AG20443 (cell line): ENCODE measurements at regions not wholly inside any gene's neighbourhood (a gene's known extent, or its start where the extent isn't known, plus 50 kb on each side); places are given as distances from the start of the nearest gene placed in this dataset.

ENCODE experiments used
- DNase-seq: peaks from one replicate; pipeline ENCODE4 v3.0.0; 2012; ENCODE audit warnings: low spot score, mixed read lengths

- DNase-seq: no peak
Observed at GRCh38 chr18:43882358-43883055, 605.2 kb upstream of the SYT4 start.

GRCh38 chr18:43883886-43884285, 606.6 kb upstream of the SYT4 start:
- no peak for DNase-seq

- no peak for DNase-seq
Observed at GRCh38 chr18:43886341-43886740, 609.1 kb upstream of the SYT4 start.

- no peak for DNase-seq
Observed at GRCh38 chr18:43887491-43887890, 610.2 kb upstream of the SYT4 start.

GRCh38 chr18:43888598-43888997, 611.3 kb upstream of the SYT4 start:
- DNase-seq: no peak

- DNase-seq: peak; percentile 69
Observed at GRCh38 chr18:43893001-43893637, 615.8 kb upstream of the SYT4 start.

- no peak for DNase-seq
Observed at GRCh38 chr18:43904209-43904837, 627.0 kb upstream of the SYT4 start.

GRCh38 chr18:43914018-43914417, 636.7 kb upstream of the SYT4 start:
- no peak for DNase-seq

- no peak for DNase-seq
Observed at GRCh38 chr18:43916984-43917383, 639.7 kb upstream of the SYT4 start.

- DNase-seq: no peak
Observed at GRCh38 chr18:43917520-43917919, 640.2 kb upstream of the SYT4 start.

- no peak for DNase-seq
Observed at GRCh38 chr18:43919551-43919950, 642.3 kb upstream of the SYT4 start.

GRCh38 chr18:43931439-43931838, 654.1 kb upstream of the SYT4 start:
- DNase-seq: no peak

GRCh38 chr18:43932140-43932539, 654.9 kb upstream of the SYT4 start:
- no peak for DNase-seq

- DNase-seq: no peak
Observed at GRCh38 chr18:43933177-43933576, 655.9 kb upstream of the SYT4 start.

GRCh38 chr18:43934322-43934721, 657.0 kb upstream of the SYT4 start:
- DNase-seq: no peak

GRCh38 chr18:43934781-43935471, 657.6 kb upstream of the SYT4 start:
- no peak for DNase-seq

- DNase-seq: no peak
Observed at GRCh38 chr18:43936176-43936575, 658.9 kb upstream of the SYT4 start.

GRCh38 chr18:43949291-43949690, 672.0 kb upstream of the SYT4 start:
- no peak for DNase-seq

- DNase-seq: no peak
Observed at GRCh38 chr18:43950062-43950461, 672.8 kb upstream of the SYT4 start.

GRCh38 chr18:43952398-43952797, 675.1 kb upstream of the SYT4 start:
- no peak for DNase-seq

GRCh38 chr18:43961722-43962121, 684.4 kb upstream of the SYT4 start:
- no peak for DNase-seq

- DNase-seq: no peak
Observed at GRCh38 chr18:43964666-43965065, 687.4 kb upstream of the SYT4 start.

- no peak for DNase-seq
Observed at GRCh38 chr18:43965691-43966090, 688.4 kb upstream of the SYT4 start.
